Nephron progenitor cell (in vitro differentiated cells): ENCODE measurements at regions not wholly inside any gene's neighbourhood (a gene's known extent, or its start where the extent isn't known, plus 50 kb on each side); places are given as distances from the start of the nearest gene placed in this dataset.

Experiments used
- DNase-seq: peaks from one replicate; pipeline ENCODE4 v3.0.0; 2021
- H3K27ac Mint-ChIP-seq: 2 replicates; pipeline ENCODE4 v1.8.0; 2021; ENCODE audit warnings: mild to moderate bottlenecking, moderate library complexity, mixed read lengths
- H3K27me3 Mint-ChIP-seq: 2 replicates; pipeline ENCODE4 v1.8.0; 2021; ENCODE audit warnings: mild to moderate bottlenecking, low read depth, mixed read lengths; ENCODE audit not compliant: poor library complexity
- H3K36me3 Mint-ChIP-seq: 2 replicates; pipeline ENCODE4 v1.8.0; 2021; ENCODE audit warnings: low read depth, mixed read lengths
- H3K4me1 Mint-ChIP-seq: 2 replicates; pipeline ENCODE4 v1.8.0; 2021; ENCODE audit warnings: mixed read lengths
- H3K4me3 Mint-ChIP-seq: 2 replicates; pipeline ENCODE4 v1.8.0; 2021; ENCODE audit warnings: mild to moderate bottlenecking, moderate library complexity, mixed read lengths
- H3K9me3 Mint-ChIP-seq: 2 replicates; pipeline ENCODE4 v1.8.0; 2021; ENCODE audit warnings: mild to moderate bottlenecking, moderate library complexity, mixed read lengths
- TF ChIP-seq, protein P1 (sequence below): fragments of 200-600 bp; sonication (generic); IDR thresholded peaks from 2 replicates; pipeline ENCODE4 v1.5.0; 2021; ENCODE audit warnings: antibody characterized with exemption

DNA sequence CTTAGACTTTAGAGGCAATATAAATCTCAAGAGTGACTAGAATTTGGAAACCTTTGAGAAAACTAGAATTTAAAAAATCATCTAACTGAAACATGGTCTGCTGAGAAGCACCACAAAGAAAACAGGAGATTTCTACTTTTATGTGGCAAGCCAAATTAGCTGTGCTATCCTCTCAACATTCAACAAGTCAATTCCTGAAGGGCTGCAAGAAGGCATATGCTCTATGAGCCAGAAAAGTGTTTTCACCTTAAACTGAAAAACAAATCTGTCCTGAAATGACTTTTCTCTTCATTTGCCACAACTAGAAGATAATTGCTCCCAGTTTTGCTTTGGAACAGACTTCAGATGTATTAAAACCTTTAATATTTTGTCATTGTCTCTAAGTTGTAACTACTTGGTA lies 263.2 kb upstream of the EDNRA start:
- TF ChIP-seq, protein P1, sequence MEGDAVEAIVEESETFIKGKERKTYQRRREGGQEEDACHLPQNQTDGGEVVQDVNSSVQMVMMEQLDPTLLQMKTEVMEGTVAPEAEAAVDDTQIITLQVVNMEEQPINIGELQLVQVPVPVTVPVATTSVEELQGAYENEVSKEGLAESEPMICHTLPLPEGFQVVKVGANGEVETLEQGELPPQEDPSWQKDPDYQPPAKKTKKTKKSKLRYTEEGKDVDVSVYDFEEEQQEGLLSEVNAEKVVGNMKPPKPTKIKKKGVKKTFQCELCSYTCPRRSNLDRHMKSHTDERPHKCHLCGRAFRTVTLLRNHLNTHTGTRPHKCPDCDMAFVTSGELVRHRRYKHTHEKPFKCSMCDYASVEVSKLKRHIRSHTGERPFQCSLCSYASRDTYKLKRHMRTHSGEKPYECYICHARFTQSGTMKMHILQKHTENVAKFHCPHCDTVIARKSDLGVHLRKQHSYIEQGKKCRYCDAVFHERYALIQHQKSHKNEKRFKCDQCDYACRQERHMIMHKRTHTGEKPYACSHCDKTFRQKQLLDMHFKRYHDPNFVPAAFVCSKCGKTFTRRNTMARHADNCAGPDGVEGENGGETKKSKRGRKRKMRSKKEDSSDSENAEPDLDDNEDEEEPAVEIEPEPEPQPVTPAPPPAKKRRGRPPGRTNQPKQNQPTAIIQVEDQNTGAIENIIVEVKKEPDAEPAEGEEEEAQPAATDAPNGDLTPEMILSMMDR: no peak
- Mint-ChIP-seq H3K27ac (no peak overlapping the region), H3K36me3 (no peaks in the 10 kb centered on the region), H3K27me3 (no peaks in the 10 kb centered on the region), H3K9me3 (peaks cover 15% of the 10 kb centered on the region), H3K4me3 (no peak overlapping the region), H3K4me1 (no peaks in the 10 kb centered on the region)
- no peak for DNase-seq

DNA sequence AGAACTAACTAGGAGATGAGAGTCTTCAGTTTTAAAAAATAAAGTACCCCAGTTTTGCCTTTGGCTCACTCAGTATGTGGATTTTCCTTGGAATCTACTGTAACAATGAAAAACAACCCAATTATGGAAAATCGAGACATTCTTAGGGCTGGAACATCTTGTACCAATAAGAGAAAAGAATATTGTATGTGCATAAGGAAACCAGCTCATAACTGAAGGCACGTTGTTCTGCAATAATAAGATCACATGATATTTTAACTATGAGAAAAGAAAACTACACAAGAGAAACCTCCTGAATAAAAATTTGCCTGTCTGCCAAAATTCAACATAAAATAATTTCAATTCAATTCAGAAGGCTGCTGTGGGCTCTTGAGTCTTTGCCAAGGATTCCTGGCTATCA lies 261.8 kb upstream of the EDNRA start:
- Mint-ChIP-seq H3K4me3 (no peak overlapping the region), H3K27ac (no peak overlapping the region), H3K36me3 (no peaks in the 10 kb centered on the region), H3K4me1 (no peaks in the 10 kb centered on the region), H3K27me3 (no peaks in the 10 kb centered on the region), H3K9me3 (peaks cover 10% of the 10 kb centered on the region)
- no peak for DNase-seq
- TF ChIP-seq, protein P1: no peak

DNA sequence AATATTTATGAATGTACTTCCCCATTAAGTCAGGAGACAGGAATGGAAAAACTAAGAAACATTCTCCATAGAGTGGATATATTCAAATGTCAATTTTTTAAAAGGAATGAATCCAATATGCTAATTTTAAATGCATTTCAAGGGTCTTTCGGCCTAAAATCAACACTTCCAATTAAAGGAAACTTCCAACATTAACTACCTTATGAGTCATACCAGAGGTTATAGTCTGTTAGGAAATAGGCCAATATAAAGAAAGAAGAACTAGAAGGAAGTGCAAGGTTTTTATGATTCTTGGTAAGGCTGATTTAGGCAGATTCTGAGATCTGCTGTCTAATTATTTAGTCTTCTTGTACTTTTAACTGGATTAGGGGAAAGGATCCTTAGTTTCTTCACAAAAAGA lies 260.1 kb upstream of the EDNRA start:
- Mint-ChIP-seq H3K36me3 (no peaks in the 10 kb centered on the region), H3K9me3 (no peaks in the 10 kb centered on the region), H3K27ac (no peak overlapping the region), H3K4me1 (no peaks in the 10 kb centered on the region), H3K4me3 (no peak overlapping the region), H3K27me3 (no peaks in the 10 kb centered on the region)
- TF ChIP-seq, protein P1: no peak
- no peak for DNase-seq

DNA sequence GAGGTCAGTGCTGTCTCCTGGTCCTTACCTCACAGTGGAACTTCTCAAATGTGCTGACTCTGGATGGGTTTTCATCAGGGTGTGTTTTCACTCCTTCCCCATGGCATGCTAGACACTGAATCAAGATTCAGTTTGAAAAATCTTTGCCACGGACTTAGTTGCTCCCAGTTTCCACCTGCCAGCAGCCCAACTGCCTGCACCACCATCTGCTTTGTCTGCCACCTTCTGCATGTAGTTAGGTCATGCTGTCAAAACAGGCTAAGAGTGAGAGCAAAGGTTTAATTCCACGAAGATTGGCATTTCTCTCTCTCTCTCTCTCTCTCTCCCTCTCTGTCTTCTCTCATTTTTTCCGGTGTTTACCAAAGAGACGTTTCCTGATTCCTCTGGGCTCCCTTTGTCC lies 258.0 kb upstream of the EDNRA start:
- no peak overlapping the region for H3K4me3 Mint-ChIP-seq
- no peaks in the 10 kb centered on the region for H3K9me3 Mint-ChIP-seq
- TF ChIP-seq, protein P1: no peak
- H3K27me3 Mint-ChIP-seq: no peaks in the 10 kb centered on the region
- no peaks in the 10 kb centered on the region for H3K36me3 Mint-ChIP-seq
- H3K4me1 Mint-ChIP-seq: no peaks in the 10 kb centered on the region
- no peak for DNase-seq
- no peak overlapping the region for H3K27ac Mint-ChIP-seq

DNA sequence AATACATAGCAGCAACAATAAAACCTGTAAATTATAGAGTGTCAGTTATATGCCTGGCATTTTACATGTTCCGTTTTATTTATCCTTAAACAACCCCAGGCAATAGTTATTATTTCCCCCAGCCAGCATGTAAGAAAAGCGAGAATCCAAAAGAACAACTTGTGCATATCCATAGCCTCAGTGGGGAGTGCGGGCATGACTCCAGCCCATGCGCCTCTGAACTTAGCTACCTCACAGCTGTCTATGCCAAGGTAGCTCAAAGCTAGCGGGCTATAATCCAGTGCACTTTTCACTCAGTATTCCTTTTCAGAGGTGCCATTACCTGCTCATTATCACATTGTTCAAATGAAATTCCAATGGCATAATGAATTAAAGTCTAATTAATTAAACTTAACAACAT lies 257.3 kb upstream of the EDNRA start:
- Mint-ChIP-seq H3K36me3 (no peaks in the 10 kb centered on the region), H3K9me3 (no peaks in the 10 kb centered on the region), H3K27ac (no peak overlapping the region), H3K27me3 (no peaks in the 10 kb centered on the region), H3K4me3 (no peak overlapping the region), H3K4me1 (no peaks in the 10 kb centered on the region)
- TF ChIP-seq, protein P1: no peak
- no peak for DNase-seq

DNA sequence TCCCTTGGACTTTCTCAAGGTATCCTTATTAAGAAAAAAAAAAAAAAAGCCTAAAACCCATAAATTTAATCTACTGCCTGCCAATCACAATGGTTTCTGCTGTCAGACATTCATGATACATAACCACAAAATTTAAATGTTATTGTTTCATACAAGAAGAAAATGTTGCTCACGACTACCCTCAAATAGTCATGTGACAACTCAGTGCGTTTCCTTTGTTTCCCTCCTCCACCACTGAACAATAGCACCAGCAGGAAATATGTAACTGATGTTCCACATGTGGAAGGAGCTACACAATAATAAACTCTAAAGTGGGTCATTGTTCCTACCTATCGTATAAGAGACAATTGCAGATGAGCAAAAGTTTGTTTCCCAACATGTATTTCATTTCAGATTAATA lies 244.1 kb upstream of the EDNRA start:
- no peaks in the 10 kb centered on the region for H3K36me3 Mint-ChIP-seq
- H3K9me3 Mint-ChIP-seq: no peaks in the 10 kb centered on the region
- TF ChIP-seq, protein P1: no peak
- H3K27me3 Mint-ChIP-seq: peaks cover 7% of the 10 kb centered on the region
- H3K27ac Mint-ChIP-seq: no peak overlapping the region
- DNase-seq: no peak
- no peaks in the 10 kb centered on the region for H3K4me1 Mint-ChIP-seq
- no peak overlapping the region for H3K4me3 Mint-ChIP-seq
